Heart left ventricle (tissue), 16 donors: ENCODE measurements at regions not wholly inside any gene's neighbourhood (a gene's known extent, or its start where the extent isn't known, plus 50 kb on each side); places are given as distances from the start of the nearest gene placed in this dataset.

ENCODE experiments used
- ATAC-seq, 4 donors: fragments of 200-7000 bp; cut with Tn5 transposase; one replicate each; pipeline ENCODE4 v1.9.1; 2020 to 2022; ENCODE audit warnings: moderate library complexity in 4 of 4, mild to moderate bottlenecking in 3 of 4, moderate number of reproducible peaks in 1 of 4
- DNase-seq, 5 donors: peaks; one replicate each; pipeline ENCODE4 v3.0.0-alpha.2; 2020
- H3K27ac ChIP-seq, 12 donors: fragments of 200-600 bp; sonication (generic) in 4 of 12; one replicate each; pipeline versions ENCODE4 v1.5.0 to v1.8.0; 2016 to 2022; ENCODE audit warnings: mild to moderate bottlenecking in 2 of 12
- H3K27me3 ChIP-seq, 9 donors: fragments of 200-600 bp; sonication (generic) in 2 of 9; one replicate each; pipeline versions ENCODE4 v1.5.1 to v1.8.0; 2016 to 2022; ENCODE audit warnings: mild to moderate bottlenecking in 3 of 9
- H3K36me3 ChIP-seq, 9 donors: fragments of 200-600 bp; sonication (generic) in 2 of 9; one replicate each; pipeline versions ENCODE4 v1.5.0 to v1.8.0; 2018 to 2022; ENCODE audit warnings: mild to moderate bottlenecking in 2 of 9
- H3K4me1 ChIP-seq, 12 donors: fragments of 200-600 bp; sonication (generic) in 4 of 12; one replicate each; pipeline versions ENCODE4 v1.5.0 to v1.8.0; 2016 to 2022; ENCODE audit warnings: mild to moderate bottlenecking in 3 of 12
- H3K4me3 ChIP-seq, 12 donors: fragments of 200-600 bp; sonication (generic) in 4 of 12; one replicate each; pipeline versions ENCODE4 v1.5.0 to v1.8.0; 2017 to 2022; ENCODE audit warnings: mild to moderate bottlenecking in 9 of 12, moderate library complexity in 4 of 12
- H3K9me3 ChIP-seq, 12 donors: fragments of 200-600 bp; sonication (generic) in 4 of 12; one replicate each; pipeline versions ENCODE4 v1.5.0 to v1.8.0; 2016 to 2022; ENCODE audit warnings: mild to moderate bottlenecking in 1 of 12
- POLR2A ChIP-seq, 2 donors: fragments of 450-650 bp; IDR thresholded peaks; one replicate each; pipeline ENCODE4 v1.6.1; 2017; ENCODE audit warnings: antibody characterized with exemption in 2 of 2, mild to moderate bottlenecking in 2 of 2, moderate library complexity in 2 of 2
- WGBS, 4 donors: extraction: QIAGEN DNeasy Blood & Tissue Kit in 2 of 4; methylation state at CpG; one replicate each; pipeline versions ENCODE4 v1.1.5 to v1.1.7; 2013 to 2018; 5-methylcytosine and 5-hydroxymethylcytosine counted together
- intact Hi-C, 10 donors: fragments of 100-400 bp; cut with DNase I; formaldehyde crosslinking; loops; one replicate each; pipeline versions ENCODE4 v1.11.1 to v1.14.2; 2022
- TF ChIP-seq, protein P1 (sequence below), 12 donors: fragments of 200-600 bp; sonication (generic) in 4 of 12; IDR thresholded peaks; one replicate each; pipeline versions ENCODE4 v1.5.0 to v1.8.0; 2018 to 2022; ENCODE audit warnings: antibody characterized with exemption in 12 of 12, mild to moderate bottlenecking in 5 of 12
- donor health status: ischemic (EF 13 %, LVEDD 7.1; RV severe dilation, severe dysfunction).
- donor health status: healthy with polysubstance abuse.
- donor health status: DM: no; HTN: yes; CAD: no.
- donor health status: DM: no; HTN: no; CAD: no.
- donor health status: ischemic (EF 25% LVEDD 6.9; RV normal size, moderate dysfunction).
- donor health status: ischemic (EF 25% LVEDD 5.7; RV mildly dilated, moderate dysfunction).
- donor health status: healthy.
- donor health status: DM: yes; HTN: yes; CAD: no.
- donor health status: ischemic (EF 35%, LVEDD 5.7; RV mildly dilated, moderate dysfunction).
- donor health status: nonischemic (EF 11% LVEDD 7.7; RV severe dilation, severe dysfunction).
- donor health status: DM: yes; HTN: yes; CAD: no.
- donor health status: PGD.
- donor health status: ischemic (EF 29% LVEDD 5.4; RV normal size, mild dysfunction).
- donor health status: nonischemic (EF 23%, LVEDD 6.1; RV moderate dilation, normal function).

DNA sequence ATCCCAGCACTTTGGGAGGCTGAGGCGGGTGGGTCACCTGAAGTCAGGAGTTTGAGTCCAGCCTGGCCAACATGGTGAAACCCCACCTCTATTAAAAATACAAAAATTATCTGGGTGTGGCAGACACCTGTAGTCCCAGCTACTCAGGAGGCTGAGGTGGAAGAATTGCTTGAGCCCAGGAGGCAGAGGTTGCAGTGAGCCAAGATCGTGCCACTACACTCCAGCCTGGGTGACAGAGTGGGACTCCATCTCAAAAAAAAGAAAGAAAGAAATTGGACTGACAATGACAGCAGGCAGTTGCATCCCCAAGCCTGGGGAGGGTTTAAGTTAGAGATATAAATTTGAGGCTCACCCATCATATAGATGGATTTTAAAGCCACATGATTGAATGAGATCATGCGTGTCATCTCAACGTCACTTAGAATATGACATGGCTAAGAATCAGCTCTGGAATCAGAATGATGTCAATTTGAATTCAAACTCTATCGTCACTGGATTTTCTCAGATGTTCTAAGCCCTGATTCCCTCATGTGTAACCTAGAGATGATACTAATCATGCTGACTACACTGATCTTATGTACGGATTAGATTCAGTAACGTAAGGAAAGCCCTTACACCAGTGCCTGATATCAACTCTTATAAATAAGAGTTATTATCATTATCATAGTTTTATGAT is 534.0 kb upstream of the JARID2 start:
- 86 to 99% (median 93%) methylated on average over 7 of the region's 7 CpGs for WGBS, 4 donors
- Histone ChIP-seq H3K27ac (peak overlapping the region in 4 of 12 donors; percentile 4 to 56 (median 20)), H3K4me1 (peaks cover 0 to 48% (median 22%) of the 10 kb centered on the region in 12 donors), H3K36me3 (no peaks in the 10 kb centered on the region), H3K27me3 (no peaks in the 10 kb centered on the region), H3K9me3 (peaks cover 0 to 5% (median 0%) of the 10 kb centered on the region in 12 donors), H3K4me3 (no peak overlapping the region)
- intact Hi-C loops: loop anchor here in 5 of 10 donors (5.0 to 10.0 kb wide), 4 partner anchors 275 to 533 kb away; partner anchors contain the start of gene JARID2 (in 2 of the 5)
- ATAC-seq: no peak
- TF ChIP-seq, protein P1, sequence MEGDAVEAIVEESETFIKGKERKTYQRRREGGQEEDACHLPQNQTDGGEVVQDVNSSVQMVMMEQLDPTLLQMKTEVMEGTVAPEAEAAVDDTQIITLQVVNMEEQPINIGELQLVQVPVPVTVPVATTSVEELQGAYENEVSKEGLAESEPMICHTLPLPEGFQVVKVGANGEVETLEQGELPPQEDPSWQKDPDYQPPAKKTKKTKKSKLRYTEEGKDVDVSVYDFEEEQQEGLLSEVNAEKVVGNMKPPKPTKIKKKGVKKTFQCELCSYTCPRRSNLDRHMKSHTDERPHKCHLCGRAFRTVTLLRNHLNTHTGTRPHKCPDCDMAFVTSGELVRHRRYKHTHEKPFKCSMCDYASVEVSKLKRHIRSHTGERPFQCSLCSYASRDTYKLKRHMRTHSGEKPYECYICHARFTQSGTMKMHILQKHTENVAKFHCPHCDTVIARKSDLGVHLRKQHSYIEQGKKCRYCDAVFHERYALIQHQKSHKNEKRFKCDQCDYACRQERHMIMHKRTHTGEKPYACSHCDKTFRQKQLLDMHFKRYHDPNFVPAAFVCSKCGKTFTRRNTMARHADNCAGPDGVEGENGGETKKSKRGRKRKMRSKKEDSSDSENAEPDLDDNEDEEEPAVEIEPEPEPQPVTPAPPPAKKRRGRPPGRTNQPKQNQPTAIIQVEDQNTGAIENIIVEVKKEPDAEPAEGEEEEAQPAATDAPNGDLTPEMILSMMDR (IDR thresholded peaks at IDR 0.05): no peak
- TF ChIP-seq POLR2A (IDR thresholded peaks at IDR 0.05): no peak
- DNase-seq: no peak

DNA sequence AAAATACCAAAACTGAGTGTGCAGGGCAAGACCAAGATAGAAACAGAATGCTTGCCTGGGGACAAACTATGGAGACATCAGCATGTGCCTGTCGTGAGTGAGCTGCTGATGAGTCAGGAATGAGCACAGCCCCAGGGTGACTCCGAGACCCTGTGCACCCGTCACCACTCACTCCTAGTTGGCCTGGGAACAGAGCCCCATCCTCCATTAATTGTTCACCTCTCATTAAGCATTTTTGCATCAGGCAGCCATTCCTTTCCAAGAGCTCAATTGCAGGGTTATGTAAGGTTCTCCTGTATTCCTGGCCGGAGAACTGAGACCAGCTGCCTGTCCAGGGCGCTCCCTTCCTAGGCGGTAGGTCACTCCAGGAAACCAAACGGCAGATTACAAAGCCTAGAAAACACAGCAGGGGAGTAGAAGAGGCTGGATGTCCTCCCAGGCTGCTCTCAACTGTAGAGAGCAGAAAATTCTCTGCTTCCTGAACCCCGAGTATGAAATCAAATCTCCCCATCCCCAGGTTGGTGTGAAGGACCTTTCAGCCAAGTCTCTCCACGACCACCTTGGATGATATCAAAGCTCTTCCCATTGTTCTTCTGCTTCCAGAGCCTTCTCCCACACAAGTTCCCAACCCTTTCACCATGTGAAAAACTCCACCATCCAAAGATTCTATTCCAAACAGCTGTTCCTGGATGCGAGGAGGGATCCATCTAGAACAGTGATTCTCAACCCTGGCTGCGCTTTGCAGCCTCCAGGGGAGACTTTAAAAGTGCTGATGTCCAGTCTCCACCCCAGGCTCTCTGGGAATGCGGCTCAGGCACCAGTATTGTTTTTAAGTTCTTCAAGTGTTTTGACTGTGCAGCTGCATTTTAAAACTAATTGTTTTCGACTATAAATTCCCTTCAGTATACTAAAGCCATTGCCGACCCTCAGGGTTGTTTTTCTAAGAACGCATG is 532.6 kb upstream of the JARID2 start:
- peak; percentile 89 to 95 (median 92) for ATAC-seq
- TF ChIP-seq POLR2A (IDR thresholded peaks at IDR 0.05): no peak
- TF ChIP-seq, protein P1 (IDR thresholded peaks at IDR 0.05): no peak
- peak; percentile 65 to 73 (median 68) for DNase-seq
- Histone ChIP-seq H3K9me3 (peaks cover 0 to 5% (median 0%) of the 10 kb centered on the region in 12 donors), H3K4me1 (peaks cover 0 to 46% (median 17%) of the 10 kb centered on the region in 12 donors), H3K27ac (peak overlapping the region in 11 of 12 donors; percentile 30 to 84 (median 42)), H3K4me3 (peak overlapping the region in 1 of 12 donors; percentile 2), H3K27me3 (no peaks in the 10 kb centered on the region), H3K36me3 (no peaks in the 10 kb centered on the region)
- intact Hi-C loops: loop anchor here in 5 of 10 donors (5.0 to 10.0 kb wide), 4 partner anchors 276 to 532 kb away; partner anchors contain the start of gene JARID2 (in 2 of the 5)
- 35 to 52% (median 42%) methylated on average over 15 of the region's 15 CpGs for WGBS, 4 donors

DNA sequence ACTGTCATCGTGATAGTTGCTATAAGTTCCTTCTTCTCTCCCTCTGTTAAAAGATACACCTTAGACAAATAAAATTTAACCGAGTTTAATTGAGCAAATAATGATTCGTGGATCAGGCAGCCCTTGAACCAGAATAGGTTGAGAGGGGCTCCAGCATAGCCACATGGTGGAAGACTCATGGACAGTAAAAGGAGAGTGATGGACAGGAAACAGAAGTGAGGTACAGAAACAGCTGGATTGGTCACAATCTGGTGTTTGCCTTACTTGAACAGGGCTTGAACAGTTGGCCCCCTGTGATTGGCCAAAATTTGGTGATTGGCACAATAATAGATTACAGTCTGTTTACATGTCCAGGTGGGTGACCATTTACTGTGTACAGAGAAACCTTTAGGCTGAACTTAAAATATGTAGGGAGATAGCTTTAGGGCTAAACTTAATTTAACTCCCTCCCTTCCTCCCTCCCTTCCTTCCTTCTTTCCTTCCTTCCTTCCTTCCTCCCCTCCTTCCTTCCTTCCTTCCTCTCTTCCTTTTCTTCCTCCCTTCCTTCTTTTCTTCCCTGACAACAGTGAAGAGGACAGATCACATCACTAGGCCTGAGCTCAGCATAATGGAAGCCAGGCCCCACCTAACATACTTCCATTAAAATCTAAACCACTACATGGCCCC is 531.8 kb upstream of the JARID2 start:
- Histone ChIP-seq H3K27me3 (no peaks in the 10 kb centered on the region), H3K4me3 (no peak overlapping the region), H3K9me3 (peaks cover 0 to 5% (median 0%) of the 10 kb centered on the region in 12 donors), H3K4me1 (peaks cover 0 to 51% (median 21%) of the 10 kb centered on the region in 12 donors), H3K27ac (peak overlapping the region in 7 of 12 donors; percentile 13 to 84 (median 37)), H3K36me3 (no peaks in the 10 kb centered on the region)
- WGBS, 4 donors: 71 to 83% (median 82%) methylated on average over 3 of the region's 3 CpGs
- TF ChIP-seq, protein P1 (IDR thresholded peaks at IDR 0.05): no peak
- no peak for TF ChIP-seq POLR2A (IDR thresholded peaks at IDR 0.05)
- DNase-seq (no peak), ATAC-seq (no peak)
- intact Hi-C loops: loop anchor here in 5 of 10 donors (5.0 to 10.0 kb wide), 4 partner anchors 277 to 531 kb away; partner anchors contain the start of gene JARID2 (in 2 of the 5)
